OCI-LY1 (cell line): ENCODE measurements at regions not wholly inside any gene's neighbourhood (a gene's known extent, or its start where the extent isn't known, plus 50 kb on each side); places are given as distances from the start of the nearest gene placed in this dataset.

Experiments
- H2AFZ ChIP-seq: fragments of 200-600 bp; sonication (generic), shearing (Covaris generic); 2 replicates; pipeline ENCODE4 v1.6.0; 2014; ENCODE audit warnings: antibody characterized with exemption, mild to moderate bottlenecking, low read length
- H3F3A ChIP-seq: fragments of 200-600 bp; sonication (generic), shearing (Covaris generic); 2 replicates; pipeline ENCODE4 v1.6.0; 2014; ENCODE audit warnings: mild to moderate bottlenecking, antibody characterized with exemption, low read length, moderate library complexity; ENCODE audit not compliant: insufficient read depth
- H3K27ac ChIP-seq: fragments of 200-600 bp; sonication (generic); 2 replicates; pipeline ENCODE4 v1.5.1; 2014; ENCODE audit warnings: low read length, mixed run types, mild to moderate bottlenecking, low read depth; ENCODE audit not compliant: poor library complexity, severe bottlenecking
- H3K27me3 ChIP-seq: fragments of 200-600 bp; sonication (generic); 2 replicates; pipeline ENCODE4 v1.6.0; 2014; ENCODE audit warnings: antibody characterized with exemption, mild to moderate bottlenecking, low read length, moderate library complexity; ENCODE audit not compliant: insufficient read depth
- H3K36me3 ChIP-seq: fragments of 200-600 bp; sonication (generic); 2 replicates; pipeline ENCODE4 v1.6.1; 2014; ENCODE audit warnings: mild to moderate bottlenecking, antibody characterized with exemption, low read length, moderate library complexity, mixed read lengths; ENCODE audit not compliant: insufficient read depth
- H3K4me1 ChIP-seq: fragments of 200-600 bp; sonication (generic); 2 replicates; pipeline ENCODE4 v1.5.1; 2014; ENCODE audit warnings: mild to moderate bottlenecking, low read length, moderate library complexity; ENCODE audit not compliant: insufficient read depth, severe bottlenecking
- H3K4me2 ChIP-seq: fragments of 200-600 bp; sonication (generic), shearing (Covaris generic); 2 replicates; pipeline ENCODE4 v1.6.1; 2014; ENCODE audit warnings: low read length
- H3K4me3 ChIP-seq: fragments of 200-600 bp; sonication (generic); 2 replicates; pipeline ENCODE4 v1.5.1; 2014; ENCODE audit warnings: low read length, low read depth, mild to moderate bottlenecking, mixed read lengths; ENCODE audit not compliant: poor library complexity, severe bottlenecking
- H3K79me2 ChIP-seq: fragments of 200-600 bp; shearing (Covaris generic); 2 replicates; pipeline ENCODE4 v1.6.1; 2016; ENCODE audit warnings: mixed run types, low read length, mixed read lengths; ENCODE audit not compliant: insufficient read depth
- H3K9ac ChIP-seq: fragments of 200-600 bp; sonication (generic), shearing (Covaris generic); 2 replicates; pipeline ENCODE4 v1.6.1; 2014; ENCODE audit warnings: mild to moderate bottlenecking, low read length, mixed read lengths
- H3K9me2 ChIP-seq: fragments of 200-600 bp; sonication (generic), shearing (Covaris generic); 2 replicates; pipeline ENCODE4 v1.6.1; 2014; ENCODE audit warnings: low read depth, mild to moderate bottlenecking, low read length, mixed read lengths
- H3K9me3 ChIP-seq: fragments of 200-600 bp; shearing (Covaris generic); 2 replicates; pipeline ENCODE4 v1.6.1; 2014; ENCODE audit warnings: low read length, mixed read lengths
- H4K20me1 ChIP-seq: fragments of 200-600 bp; sonication (generic), shearing (Covaris generic); 2 replicates; pipeline ENCODE4 v1.6.0; 2016; ENCODE audit warnings: mild to moderate bottlenecking, low read length; ENCODE audit not compliant: insufficient read depth
- CTCF ChIP-seq: fragments of 200-600 bp; sonication (generic), shearing (Covaris generic); IDR thresholded peaks from 2 replicates; pipeline ENCODE4 v1.5.1; 2017; ENCODE audit warnings: mild to moderate bottlenecking, antibody characterized with exemption, low read length, moderate library complexity, mixed read lengths
- EZH2 ChIP-seq: fragments of 200-600 bp; sonication (generic), shearing (Covaris generic); IDR thresholded peaks from 2 replicates; pipeline ENCODE4 v1.8.0; 2017; ENCODE audit warnings: borderline replicate concordance, mixed run types, mild to moderate bottlenecking, antibody characterized with exemption, low read length, moderate library complexity, mixed read lengths

- no peak overlapping the region for H3K9ac ChIP-seq
- H4K20me1 ChIP-seq = no peaks in the 10 kb centered on the region
- no peak overlapping the region for H3K27ac ChIP-seq
- no peak overlapping the region for H3K4me2 ChIP-seq
- peaks cover 3% of the 10 kb centered on the region; the same call in 1 of the 2 replicates for H3K27me3 ChIP-seq
- no peak overlapping the region for H2AFZ ChIP-seq
- H3K4me3 ChIP-seq = no peak overlapping the region
- TF ChIP-seq EZH2 = no peak
- TF ChIP-seq CTCF = no peak
- no peaks in the 10 kb centered on the region for H3K36me3 ChIP-seq
- no peaks in the 10 kb centered on the region for H3K4me1 ChIP-seq
- H3K9me2 ChIP-seq = no peaks in the 10 kb centered on the region
- no peaks in the 10 kb centered on the region for H3K79me2 ChIP-seq
- no peaks in the 10 kb centered on the region for H3F3A ChIP-seq
- H3K9me3 ChIP-seq = no peaks in the 10 kb centered on the region
These were observed 189.3 kb downstream of the TRIM27 start for GRCh38 chr6:28734443-28734959.

DNA sequence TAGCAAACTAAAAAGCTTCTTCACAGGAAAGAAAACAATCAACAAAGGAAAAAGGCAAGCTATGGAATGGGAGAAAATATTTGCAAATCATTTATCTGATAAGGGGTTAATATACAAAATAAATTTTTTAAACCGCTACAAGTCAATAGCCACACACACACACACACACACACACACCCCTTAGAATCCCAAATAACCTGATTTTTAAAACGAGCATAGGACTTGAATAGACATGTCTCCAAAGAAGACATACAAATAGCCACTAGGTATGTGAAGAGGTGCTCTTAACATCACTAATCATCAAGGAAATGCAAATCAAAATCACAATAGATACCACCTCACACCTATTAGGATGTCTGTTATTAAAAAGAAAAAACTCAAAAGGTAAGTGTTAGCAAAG lies 187.7 kb downstream of the TRIM27 start:
- Histone ChIP-seq H3K4me2 (no peak overlapping the region), H4K20me1 (no peaks in the 10 kb centered on the region), H3K9me2 (no peaks in the 10 kb centered on the region), H3K27me3 (peaks cover 3% of the 10 kb centered on the region; the same call in 1 of the 2 replicates), H3K4me3 (no peak overlapping the region), H3K9me3 (no peaks in the 10 kb centered on the region), H3K9ac (no peak overlapping the region), H3F3A (no peaks in the 10 kb centered on the region), H3K27ac (no peak overlapping the region), H3K4me1 (no peaks in the 10 kb centered on the region), H3K79me2 (no peaks in the 10 kb centered on the region), H3K36me3 (no peaks in the 10 kb centered on the region), H2AFZ (no peak overlapping the region)
- TF ChIP-seq EZH2 = no peak

GRCh38 chr6:28737750-28738395 lies 185.9 kb downstream of the TRIM27 start:
- Histone ChIP-seq H3K79me2 (no peaks in the 10 kb centered on the region), H3K4me3 (no peak overlapping the region), H3K9me2 (no peaks in the 10 kb centered on the region), H3K9me3 (no peaks in the 10 kb centered on the region), H3K9ac (no peak overlapping the region), H3K4me1 (no peaks in the 10 kb centered on the region), H3F3A (no peaks in the 10 kb centered on the region), H3K27ac (no peak overlapping the region), H3K4me2 (no peak overlapping the region), H2AFZ (no peak overlapping the region), H3K36me3 (no peaks in the 10 kb centered on the region), H4K20me1 (no peaks in the 10 kb centered on the region), H3K27me3 (peaks cover 3% of the 10 kb centered on the region; the same call in 1 of the 2 replicates)
- TF ChIP-seq CTCF (no peak), EZH2 (no peak)

DNA sequence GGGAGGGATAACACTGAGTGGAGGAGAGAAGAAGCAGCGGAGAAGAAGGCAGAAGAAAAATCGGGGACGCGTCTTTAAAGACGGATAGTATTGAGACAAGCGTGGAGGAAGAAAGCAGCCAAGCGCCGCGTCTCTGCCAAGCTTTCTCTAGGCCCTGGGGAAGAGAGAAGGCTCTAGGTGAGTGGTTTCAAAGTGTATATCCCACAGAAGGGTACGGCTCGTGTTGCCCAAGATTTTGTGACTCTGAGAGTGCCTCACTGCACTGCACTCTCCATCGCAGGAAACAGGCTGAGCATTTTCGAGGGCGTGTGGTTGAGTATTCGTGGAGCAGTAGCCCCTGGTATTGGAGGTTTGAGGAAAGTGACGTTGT lies 185.4 kb downstream of the TRIM27 start:
- Histone ChIP-seq H4K20me1 (no peaks in the 10 kb centered on the region), H3K4me1 (no peaks in the 10 kb centered on the region), H3K4me2 (no peak overlapping the region), H3K27ac (no peak overlapping the region), H3K9me2 (no peaks in the 10 kb centered on the region), H2AFZ (no peak overlapping the region), H3K9me3 (no peaks in the 10 kb centered on the region), H3K36me3 (no peaks in the 10 kb centered on the region), H3K4me3 (no peak overlapping the region), H3F3A (no peaks in the 10 kb centered on the region), H3K9ac (no peak overlapping the region), H3K79me2 (no peaks in the 10 kb centered on the region), H3K27me3 (peaks cover 1% of the 10 kb centered on the region; the same call in 1 of the 2 replicates)
- TF ChIP-seq EZH2 (no peak), CTCF (no peak)
